ENCODE measurements at regions not wholly inside any gene's neighbourhood (a gene's known extent, or its start where the extent isn't known, plus 50 kb on each side); places are given as distances from the start of the nearest gene placed in this dataset.
"Not testable (repeated sequence)": the region's sequence is repeated elsewhere in the genome, so short reads cannot be mapped to it uniquely, and the experiment has no call there.

DNA sequence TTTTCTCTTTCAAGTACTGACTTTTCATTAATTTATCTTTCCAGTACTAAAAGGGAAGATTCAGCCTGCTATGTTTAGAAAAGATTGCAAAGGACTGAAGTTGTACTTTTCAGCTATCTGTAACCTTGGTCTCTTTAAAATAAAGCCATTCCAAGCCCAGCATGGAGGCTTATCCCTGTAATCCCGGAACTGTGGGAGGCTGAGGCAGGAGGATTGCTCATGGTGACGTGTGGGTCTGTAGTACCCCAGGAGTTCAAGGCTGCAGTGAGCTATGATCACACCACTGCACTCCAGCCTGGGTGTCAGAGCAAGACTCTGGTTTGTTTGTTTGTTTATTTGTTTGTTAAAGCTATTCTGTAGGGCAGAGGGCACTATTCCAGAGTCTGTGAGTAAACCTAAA, 50.6 kb upstream of the TMEM170B start:
- DNase-seq (ENCODE audit: low spot score) = no peak
- no peak for ATAC-seq

DNA sequence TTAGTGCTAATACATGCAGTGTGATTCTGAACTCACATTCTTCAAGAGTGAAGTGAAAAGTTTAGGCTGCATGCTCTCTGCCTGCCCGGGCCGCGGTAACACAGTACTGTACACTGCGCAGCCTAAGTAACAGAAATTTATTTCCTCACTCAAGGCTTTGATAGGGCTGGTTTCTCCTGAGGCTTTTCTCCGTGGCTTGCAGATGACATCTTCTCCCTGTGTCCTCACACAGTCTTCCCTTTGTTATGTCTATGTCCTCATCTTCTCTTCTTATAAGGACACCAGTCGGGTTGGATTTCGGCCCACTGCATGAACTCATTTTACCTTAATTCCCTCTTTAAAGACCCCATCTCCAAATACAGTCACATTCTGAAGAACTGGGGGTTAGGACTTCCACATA, 51.1 kb upstream of the TMEM170B start:
- ATAC-seq (no peak), DNase-seq (ENCODE audit: low spot score) (no peak)

DNA sequence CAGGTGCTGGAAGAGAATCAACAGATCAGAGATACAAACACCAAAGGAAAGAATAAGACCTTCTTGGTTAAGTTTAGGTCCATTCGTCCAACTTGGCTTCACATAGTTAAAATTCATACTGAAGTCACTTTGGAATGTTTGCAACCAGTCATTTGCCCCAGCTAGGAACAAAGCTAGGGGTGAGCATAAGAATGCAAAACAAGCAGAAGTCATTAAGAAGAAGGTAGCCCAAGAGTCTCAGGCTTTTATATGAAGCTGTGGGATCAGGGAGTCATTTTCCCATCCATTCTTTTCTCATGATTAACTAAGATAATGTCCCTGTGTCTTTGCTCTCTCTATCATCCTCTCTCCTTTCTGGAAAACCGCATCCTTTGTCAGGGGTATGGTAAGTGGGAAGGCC, 51.5 kb upstream of the TMEM170B start:
- ATAC-seq (no peak), DNase-seq (ENCODE audit: low spot score) (no peak)

DNA sequence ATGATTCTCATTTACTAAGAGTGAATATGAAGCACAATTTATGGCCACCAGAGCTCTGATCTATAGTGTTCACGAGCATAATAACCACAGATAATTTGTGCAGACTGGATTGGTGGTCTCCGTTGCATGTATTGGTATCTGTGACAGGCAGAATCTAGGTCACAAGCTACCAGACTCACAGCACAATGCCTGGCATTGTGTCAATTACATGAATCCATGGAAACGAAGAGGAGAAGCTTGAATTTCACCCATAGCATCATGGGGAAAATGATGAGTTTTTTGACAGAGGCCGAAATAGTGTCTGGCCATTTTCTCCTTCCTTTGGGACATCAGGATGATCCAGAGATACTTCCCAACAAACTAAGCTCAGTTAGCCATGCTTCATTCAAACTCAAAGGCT, 52.3 kb upstream of the TMEM170B start:
- DNase-seq (ENCODE audit: low spot score) = no peak
- ATAC-seq = no peak

DNA sequence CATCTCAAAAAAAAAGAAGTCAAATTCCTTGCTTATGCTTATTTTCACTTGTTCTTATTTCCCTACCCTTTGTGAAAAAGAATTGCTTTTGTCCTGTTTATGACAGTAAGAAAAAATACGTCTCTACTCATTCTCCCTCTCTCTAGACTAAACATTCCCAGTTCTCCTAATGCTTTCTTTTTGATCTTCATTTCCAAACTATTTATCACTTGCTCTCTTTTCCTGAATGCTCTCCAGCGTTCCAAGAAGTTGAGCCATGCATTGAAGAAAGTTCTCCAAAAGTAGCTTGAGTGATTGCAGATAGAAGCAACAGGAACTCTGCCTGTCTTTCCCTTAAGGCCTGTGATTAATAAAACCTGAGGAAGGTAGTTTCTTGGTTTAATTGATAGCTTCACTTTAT, 53.1 kb upstream of the TMEM170B start:
- ATAC-seq = no peak
- DNase-seq (ENCODE audit: low spot score) = no peak

DNA sequence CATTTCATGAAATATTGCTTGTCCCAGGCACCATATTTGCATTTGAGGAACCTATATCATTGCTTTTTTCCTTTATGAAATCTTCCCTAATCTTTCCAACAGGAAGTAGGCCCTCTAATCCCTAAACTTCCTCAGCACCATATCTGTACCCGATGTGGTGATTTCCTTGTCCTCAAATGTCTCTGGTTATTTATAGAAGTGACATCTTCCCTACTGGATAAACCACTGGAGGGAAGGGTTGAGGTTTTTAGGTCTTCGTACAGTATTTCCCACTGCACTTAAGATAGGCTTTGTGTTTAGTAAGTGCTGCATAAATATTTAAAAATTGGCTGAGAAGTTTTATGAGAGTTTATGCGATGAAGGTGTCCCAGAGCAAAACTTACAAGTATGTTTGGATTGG, 54.9 kb upstream of the TMEM170B start:
- DNase-seq (ENCODE audit: low spot score) (no peak), ATAC-seq (no peak)

DNA sequence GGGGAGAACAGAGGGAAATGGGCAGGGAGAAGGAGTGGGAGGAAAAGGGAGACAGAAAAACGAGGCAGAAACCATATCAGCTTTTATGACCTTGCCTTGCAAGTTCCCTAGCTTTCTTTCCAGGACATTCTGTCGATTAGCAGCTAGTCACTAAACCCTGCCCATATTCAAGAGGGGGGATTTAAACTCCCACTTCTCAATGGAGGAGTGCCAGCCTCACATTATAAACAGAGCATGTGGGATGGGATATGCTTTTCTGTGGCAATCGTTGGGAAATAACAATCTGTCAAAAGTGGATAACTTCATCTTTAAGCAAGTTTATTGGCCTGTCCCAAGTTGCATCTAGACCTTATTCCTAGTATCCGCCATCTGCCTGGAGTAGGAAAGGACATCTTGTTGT, 57.0 kb upstream of the TMEM170B start:
- no peak for ATAC-seq
- DNase-seq (ENCODE audit: low spot score) = no peak

DNA sequence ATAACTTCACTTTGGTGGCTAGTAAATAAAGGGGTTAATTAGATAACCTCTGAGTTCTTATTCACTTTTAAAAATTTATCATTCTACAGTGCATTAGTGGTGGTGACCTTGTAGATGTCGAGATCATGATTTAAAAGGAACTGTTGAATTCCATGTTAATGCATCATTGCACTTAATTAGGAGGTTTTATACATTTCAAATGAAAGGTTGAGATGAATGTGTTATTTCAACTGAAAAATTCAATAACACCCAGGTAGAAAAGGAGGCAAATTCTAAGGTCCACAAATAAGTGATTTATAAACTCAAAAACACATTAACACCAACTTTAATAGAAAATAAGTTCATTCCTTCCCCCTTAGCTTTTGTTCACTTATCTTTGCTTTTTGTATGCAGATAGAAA, 58.3 kb upstream of the TMEM170B start:
- no peak for ATAC-seq
- DNase-seq (ENCODE audit: low spot score) = no peak

DNA sequence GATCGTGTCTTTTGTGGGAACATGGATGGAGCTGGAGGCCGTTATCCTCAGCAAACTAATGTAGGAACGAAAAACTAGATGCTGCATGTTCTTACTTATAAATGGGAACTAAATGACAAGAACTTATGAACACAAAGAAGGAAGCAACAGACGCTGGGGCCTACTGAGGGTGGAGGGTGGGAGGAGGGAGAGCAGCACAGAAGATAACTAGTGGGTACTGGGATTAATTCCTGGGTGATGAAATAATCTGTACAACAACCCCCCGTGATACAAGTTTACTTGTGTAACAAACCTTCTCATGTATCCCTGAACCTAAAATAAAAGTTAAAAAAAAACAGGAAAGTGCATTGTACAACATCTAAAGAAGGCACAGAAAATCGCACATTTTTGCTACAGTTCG, 59.0 kb upstream of the TMEM170B start:
- ATAC-seq = no peak
- DNase-seq (ENCODE audit: low spot score) = no peak

DNA sequence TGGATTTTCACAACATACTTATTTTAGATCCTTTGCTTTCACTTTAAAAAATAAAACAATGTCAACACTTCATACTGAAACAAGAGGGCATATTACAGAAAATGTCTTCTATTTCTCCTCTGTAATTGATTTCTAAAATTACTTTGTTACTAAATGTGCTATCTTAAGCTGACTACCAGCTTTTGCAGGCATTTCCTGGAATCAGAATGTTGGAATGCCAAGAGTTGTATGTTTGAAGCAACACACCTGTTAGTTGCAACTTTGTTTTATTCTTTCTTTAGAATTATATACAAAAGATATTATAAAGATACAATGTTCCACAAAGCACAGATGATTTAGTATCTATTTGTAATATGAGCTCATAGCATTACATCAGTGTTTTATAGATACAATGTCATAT, 62.5 kb upstream of the TMEM170B start:
- ATAC-seq (no peak), DNase-seq (ENCODE audit: low spot score) (no peak)

DNA sequence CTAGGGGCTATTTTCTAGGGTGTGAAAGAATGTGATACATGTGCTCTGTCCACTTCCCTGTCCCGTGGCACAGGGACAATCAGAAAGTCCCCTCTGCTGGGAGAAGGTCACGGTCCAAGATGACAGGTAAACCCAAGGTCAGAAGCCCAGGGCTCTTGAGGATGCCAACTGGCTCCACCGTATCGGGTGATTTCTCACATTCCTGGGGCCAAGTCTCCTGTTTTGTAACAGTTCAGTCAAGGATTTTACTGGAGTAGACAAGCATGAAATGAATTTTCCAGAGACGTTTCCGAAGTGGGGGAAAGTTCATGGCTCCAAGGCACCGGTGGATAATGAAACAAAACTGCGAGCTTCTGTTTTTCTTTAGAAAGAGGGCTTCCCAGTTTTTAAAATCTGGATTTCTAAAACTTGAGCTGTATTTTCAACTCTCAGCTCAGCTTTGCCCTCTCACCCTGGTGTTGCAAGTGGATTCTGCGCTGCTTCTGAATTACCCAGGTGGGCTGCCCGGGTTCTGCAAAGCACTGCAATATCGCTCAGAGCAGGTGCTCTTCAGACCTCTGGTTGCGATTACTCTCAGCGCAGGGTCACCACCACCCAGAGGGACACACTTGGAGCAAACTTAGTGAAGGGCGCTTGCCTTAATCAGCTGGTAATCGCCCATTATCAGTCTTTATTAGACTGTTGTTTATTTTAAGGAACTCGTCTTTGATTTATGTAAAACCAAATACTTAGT, 64.4 kb upstream of the TMEM170B start:
- ATAC-seq = peak; percentile 86

DNA sequence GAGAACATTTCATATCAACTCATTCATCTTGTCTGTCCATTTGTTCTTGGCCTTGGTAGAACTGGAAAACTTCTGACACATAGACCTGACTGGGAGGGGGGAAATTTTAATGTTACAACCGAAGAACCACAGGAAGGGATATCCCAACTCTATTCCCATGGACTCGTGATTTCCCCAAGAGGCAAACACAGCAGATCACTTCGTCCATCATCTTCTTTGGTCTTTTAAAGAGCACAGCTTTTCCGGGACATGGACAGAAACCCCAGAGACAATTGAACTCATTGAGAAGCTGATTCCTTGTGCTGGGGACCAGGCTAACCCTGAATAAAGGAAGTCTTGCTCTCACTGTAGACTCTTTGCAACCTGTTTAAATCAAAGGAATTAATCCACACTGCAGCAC, 66.3 kb upstream of the TMEM170B start:
- no peak for DNase-seq (ENCODE audit: low spot score)
- no peak for ATAC-seq

More for the DNA sequence above, 64.4 kb upstream of the TMEM170B start:
- DNase-seq (ENCODE audit: low spot score) = no peak

DNA sequence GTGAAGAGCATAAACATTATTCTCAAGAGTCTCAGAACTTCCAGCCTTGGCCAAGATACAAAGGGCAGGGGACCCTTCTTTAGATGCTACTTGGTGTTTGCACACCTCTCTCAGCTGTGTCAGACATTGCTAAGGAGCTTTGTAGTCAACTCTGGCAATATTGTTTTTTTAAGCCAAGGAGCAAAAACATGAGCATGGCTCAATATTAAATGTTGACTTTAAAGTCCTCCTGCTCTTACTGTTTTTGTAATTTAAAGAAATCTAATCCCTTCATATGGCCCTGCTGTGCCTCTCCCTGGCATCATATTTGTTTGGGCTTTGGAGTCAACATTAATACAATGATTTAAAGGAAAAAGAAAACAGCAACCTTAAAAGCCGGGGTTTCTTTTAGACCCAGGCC, 67.9 kb upstream of the TMEM170B start:
- ATAC-seq (no peak), DNase-seq (ENCODE audit: low spot score) (no peak)

DNA sequence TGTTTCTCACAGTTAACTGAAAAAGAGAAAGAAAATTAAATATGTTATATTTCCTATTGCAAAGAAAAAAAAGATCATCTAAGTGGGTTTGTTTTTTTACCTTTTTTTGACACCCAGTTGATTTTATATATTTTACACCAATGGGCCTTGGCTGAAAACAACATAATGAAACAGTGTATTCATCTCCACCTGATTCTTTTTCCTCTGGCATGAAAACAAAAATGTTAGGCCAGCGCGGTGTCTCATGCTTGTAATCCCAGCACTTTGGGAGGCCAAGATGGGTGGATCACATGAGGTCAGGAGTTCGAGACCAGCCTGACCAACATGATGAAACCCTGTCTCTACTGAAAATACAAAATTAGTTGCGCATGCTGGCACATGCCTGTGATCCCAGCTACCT, 69.3 kb upstream of the TMEM170B start:
- ATAC-seq = not testable (repeated sequence)

DNA sequence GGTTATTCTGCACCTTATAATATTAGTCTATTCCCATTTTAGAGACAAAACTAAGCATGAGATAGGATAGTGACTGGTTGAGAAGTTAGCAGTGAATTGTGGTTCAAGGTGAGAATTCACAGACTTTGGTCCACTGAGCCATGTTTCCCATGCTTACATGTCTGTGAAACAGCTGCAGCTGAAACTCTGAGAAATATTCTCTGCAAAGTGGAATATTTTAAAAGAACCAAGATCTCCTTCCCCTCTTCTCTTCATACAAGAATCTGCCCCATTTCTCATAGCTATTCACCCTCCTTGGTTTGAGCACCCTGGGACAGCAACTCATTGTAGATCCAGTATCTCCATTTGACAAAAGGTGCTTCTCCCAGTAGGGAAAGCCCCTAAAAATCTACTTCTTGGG, 70.2 kb upstream of the TMEM170B start:
- DNase-seq (ENCODE audit: low spot score) (no peak), ATAC-seq (no peak)

More for the DNA sequence above, 69.3 kb upstream of the TMEM170B start:
- not testable (repeated sequence) for DNase-seq (ENCODE audit: low spot score)

DNA sequence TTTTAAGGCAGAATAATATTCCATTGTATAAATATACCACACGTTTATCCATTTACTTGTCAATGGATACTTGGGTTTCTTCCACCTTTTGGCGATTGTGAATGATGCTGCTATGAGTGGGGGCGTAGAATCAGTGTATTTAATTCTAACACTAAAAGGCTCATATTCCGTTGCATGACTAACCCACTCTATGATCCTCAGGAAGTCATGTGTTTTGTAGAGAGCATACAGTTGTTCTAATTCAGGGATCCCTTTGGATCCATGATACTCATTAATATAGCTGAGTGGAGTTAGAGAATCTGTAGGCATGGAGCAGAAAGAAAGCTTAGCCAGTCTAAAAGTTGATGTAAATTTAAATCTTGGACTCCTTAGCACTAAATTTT, 74.2 kb upstream of the TMEM170B start:
- no peak for ATAC-seq
- DNase-seq (ENCODE audit: low spot score) = no peak

DNA sequence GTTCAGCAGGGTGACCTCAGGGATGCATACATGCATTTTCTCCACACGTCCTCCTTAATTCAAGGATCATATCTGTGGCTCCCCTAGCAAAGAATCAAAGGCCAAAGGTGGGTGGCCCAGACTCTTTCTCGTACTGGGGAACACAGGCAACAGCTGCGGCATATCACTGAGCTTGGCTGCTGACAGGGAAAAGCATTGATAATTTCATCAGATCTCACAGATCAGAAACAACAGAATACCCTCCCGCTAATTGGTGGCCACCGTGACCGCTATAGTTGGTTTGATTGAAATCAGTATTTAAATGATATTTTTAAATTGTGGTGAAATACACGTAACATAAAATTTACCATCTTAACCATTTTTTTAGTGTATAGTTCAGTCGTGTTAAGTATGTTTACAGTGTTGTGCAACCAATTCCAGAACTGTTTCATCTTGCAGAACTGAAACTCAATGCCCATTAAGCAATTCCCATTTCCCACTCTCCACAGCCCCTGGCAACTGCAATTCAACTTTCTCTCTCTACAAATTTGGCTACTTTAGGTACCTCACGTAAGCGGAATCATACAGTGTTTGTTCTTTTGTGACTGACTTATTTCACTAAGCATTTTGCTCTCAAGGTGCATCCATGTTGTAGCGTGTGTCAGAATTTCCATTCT, 74.7 kb upstream of the TMEM170B start:
- ATAC-seq = no peak

DNA sequence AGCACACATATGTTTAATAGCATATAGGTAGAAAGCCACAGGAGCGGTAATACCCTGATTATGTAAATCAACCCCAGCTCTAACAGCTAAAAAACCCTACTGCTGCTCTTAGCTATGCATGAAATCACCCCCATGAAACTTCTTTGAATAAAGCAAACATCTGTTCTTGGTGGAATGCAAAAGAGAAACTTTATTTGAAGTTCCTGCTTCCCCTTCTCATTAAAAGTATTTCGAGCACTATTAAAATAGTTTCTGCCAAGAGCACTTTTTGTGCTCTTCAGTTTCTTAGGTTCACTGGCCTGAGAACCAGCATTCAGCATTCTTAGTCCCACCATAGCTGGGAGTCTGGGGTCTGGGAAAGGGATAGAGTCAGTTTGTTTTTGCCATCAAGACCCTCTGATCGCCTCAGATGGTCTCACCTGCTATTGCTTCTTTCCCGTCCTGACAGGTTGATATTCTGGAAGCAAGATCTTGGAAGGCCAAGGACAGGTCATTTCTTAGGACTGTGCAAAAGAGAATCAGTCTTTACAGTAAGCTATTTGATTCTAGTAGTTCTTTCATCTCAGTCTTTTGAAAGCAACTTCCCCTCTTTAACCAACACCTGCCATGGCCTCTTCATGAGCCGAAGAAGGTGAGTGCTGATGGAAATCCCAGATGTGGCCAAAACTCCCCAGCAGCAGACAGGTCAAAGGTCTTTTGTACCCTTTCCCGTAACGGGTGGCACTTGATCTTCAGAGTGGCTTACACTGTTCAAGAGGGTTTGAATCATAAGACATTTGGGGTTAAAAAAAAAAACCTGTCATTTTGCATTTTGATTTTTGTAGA, 76.5 kb upstream of the TMEM170B start:
- ATAC-seq (no peak), DNase-seq (ENCODE audit: low spot score) (no peak)

More for the DNA sequence above, 74.7 kb upstream of the TMEM170B start:
- no peak for DNase-seq (ENCODE audit: low spot score)

DNA sequence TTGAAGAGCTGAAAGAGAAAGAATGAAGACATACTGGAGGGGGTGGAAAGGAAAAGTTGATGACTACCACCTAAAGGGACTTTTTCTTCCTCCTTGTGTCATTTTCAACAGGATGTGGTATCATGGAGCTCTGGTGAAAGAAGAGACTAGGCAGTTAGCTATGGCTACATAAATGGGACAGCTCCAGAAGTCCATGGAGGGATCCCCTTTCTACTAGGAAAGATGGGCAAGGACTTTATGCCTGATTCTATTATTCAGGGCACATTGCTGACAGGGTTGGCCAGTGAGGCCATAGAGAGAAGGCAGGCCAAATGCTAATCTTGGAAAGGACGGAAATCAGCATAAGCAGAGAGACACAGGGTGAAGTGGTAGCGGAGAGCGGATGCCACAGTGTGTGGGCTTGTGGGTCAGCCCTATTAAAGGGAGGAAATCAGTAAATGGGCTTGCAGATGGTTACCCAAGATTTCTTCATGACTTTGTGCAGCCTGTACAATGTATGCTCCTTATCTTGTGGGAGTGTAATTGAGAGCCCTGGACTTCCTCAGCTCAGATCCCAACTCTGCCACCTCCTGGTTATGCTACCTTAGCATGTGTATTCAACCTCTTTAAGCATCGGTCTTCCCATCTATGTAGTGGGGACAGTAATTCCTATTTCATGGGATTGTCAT, 77.4 kb upstream of the TMEM170B start:
- no peak for DNase-seq (ENCODE audit: low spot score)

DNA sequence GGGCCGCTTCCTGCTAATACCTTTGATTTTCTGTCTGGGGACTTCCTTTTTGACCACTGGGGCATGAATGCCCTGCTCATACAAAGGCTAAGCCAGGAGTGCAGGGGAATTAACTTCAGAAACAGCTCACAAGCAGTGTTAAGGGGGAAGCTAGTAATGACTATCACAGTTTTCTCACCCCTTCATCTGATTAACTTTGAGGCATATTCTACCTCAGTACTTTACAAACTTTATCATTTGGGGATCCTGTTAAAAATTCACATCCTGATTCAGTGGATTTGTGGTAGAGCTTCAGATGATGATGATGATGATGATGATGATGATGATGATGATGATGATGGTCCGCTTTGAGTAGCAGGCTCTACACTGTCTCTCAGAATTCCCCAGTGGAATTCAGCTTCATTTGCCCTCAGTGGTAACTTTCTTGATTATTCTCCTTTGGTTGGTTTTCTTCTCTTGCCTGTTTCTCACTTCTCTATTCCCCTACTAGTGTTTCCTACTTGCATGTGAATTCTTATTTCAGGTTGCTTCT, 78.4 kb upstream of the TMEM170B start:
- no peak for DNase-seq (ENCODE audit: low spot score)
- ATAC-seq = no peak

More for the DNA sequence above, 77.4 kb upstream of the TMEM170B start:
- ATAC-seq = peak; percentile 60

DNA sequence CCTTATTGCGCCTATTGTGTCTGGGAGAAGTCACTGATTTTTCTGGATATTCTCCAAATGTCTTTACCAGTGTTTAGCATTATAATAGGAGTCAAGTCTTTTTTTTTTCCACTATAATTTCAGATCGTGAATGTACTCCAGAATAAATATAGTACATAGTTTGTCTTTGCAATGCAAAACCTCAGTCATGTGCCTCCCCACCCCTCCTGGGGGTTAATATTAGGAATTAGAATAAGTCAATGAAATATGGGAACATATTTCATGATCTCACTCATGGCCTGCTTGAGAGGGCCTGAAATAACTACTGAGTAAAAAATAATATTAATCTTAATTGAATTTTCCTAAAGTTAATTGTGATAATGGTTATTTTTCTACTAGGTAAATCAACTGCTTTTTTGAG, 79.0 kb upstream of the TMEM170B start:
- ATAC-seq = no peak

More for the DNA sequence above, 79.0 kb upstream of the TMEM170B start:
- DNase-seq (ENCODE audit: low spot score) = no peak

All from left lobe of liver (tissue), 2 donors.